ENCODE measurements at regions not wholly inside any gene's neighbourhood (a gene's known extent, or its start where the extent isn't known, plus 50 kb on each side); places are given as distances from the start of the nearest gene placed in this dataset.

DNA sequence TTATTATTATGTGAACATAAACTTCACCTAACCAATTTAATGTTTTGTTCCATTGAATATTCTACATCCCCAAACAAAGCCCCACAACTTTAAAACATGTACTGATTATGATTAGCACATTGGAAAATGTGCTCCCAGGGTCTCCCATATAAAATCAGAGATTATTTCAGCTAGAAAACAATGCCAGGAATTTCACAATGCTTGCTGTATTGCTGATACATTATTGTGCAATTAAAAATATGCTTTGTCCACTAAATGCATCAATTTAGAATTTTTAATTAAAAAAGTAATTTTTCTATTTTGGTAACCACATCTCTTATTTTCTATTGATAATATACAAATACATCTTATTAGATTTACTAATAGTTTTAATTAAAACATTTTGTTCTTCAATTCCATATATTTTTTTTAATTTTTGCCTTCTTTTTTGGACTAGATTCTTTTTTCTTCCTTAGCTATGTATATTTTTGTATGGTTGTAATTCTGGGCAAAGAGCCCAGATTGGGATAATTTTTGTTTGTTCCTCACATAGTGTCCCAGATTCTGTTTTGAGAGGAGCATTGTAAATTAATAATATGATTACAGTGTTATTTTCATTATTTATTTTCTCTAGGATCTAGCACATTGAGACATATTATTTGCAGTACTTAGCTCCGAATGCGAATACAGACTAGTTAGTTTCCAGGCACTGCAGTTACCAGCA, 241.5 kb upstream of the CDH18 start:
- in situ Hi-C loops (cut with HindIII; ENCODE audit: low pct_unique_long_range_greater_than_20kb, low sequenced_read_pairs) (no loop called here), intact Hi-C loops (cut with micrococcal nuclease; ENCODE audit: unreplicated experiment) (no loop called here)
- H3K9me3 ChIP-seq (ENCODE audit: control insufficient read depth, insufficient read depth, low read depth, low read length) = no peaks in the 10 kb centered on the region
- ChIA-PET POLR2A (no interaction called here), CTCF (no interaction called here)
- TF ChIP-seq POLR2AphosphoS5 (IDR thresholded peaks at IDR 0.05; ENCODE audit: low read depth, low read length) (no peak), SIN3A (IDR thresholded peaks at IDR 0.05; ENCODE audit: borderline replicate concordance, insufficient read depth, low read depth, low read length) (no peak), TCF7L2 (IDR thresholded peaks at IDR 0.05; ENCODE audit: low read depth, low read length) (no peak)
- TF ChIP-seq, protein P1, sequence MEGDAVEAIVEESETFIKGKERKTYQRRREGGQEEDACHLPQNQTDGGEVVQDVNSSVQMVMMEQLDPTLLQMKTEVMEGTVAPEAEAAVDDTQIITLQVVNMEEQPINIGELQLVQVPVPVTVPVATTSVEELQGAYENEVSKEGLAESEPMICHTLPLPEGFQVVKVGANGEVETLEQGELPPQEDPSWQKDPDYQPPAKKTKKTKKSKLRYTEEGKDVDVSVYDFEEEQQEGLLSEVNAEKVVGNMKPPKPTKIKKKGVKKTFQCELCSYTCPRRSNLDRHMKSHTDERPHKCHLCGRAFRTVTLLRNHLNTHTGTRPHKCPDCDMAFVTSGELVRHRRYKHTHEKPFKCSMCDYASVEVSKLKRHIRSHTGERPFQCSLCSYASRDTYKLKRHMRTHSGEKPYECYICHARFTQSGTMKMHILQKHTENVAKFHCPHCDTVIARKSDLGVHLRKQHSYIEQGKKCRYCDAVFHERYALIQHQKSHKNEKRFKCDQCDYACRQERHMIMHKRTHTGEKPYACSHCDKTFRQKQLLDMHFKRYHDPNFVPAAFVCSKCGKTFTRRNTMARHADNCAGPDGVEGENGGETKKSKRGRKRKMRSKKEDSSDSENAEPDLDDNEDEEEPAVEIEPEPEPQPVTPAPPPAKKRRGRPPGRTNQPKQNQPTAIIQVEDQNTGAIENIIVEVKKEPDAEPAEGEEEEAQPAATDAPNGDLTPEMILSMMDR (IDR thresholded peaks at IDR 0.05) = no peak
- TF ChIP-seq, protein P2, sequence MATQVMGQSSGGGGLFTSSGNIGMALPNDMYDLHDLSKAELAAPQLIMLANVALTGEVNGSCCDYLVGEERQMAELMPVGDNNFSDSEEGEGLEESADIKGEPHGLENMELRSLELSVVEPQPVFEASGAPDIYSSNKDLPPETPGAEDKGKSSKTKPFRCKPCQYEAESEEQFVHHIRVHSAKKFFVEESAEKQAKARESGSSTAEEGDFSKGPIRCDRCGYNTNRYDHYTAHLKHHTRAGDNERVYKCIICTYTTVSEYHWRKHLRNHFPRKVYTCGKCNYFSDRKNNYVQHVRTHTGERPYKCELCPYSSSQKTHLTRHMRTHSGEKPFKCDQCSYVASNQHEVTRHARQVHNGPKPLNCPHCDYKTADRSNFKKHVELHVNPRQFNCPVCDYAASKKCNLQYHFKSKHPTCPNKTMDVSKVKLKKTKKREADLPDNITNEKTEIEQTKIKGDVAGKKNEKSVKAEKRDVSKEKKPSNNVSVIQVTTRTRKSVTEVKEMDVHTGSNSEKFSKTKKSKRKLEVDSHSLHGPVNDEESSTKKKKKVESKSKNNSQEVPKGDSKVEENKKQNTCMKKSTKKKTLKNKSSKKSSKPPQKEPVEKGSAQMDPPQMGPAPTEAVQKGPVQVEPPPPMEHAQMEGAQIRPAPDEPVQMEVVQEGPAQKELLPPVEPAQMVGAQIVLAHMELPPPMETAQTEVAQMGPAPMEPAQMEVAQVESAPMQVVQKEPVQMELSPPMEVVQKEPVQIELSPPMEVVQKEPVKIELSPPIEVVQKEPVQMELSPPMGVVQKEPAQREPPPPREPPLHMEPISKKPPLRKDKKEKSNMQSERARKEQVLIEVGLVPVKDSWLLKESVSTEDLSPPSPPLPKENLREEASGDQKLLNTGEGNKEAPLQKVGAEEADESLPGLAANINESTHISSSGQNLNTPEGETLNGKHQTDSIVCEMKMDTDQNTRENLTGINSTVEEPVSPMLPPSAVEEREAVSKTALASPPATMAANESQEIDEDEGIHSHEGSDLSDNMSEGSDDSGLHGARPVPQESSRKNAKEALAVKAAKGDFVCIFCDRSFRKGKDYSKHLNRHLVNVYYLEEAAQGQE (IDR thresholded peaks at IDR 0.05; ENCODE audit: insufficient read depth in 1 of 2, low read depth in 2 of 2, low read length in 1 of 2) = no peak
- H3K36me3 ChIP-seq (ENCODE audit: control insufficient read depth, insufficient read depth, low read length) = no peaks in the 10 kb centered on the region
- H3K27ac ChIP-seq (ENCODE audit: low read length) = no peak overlapping the region; the same call in 1 of the 2 replicates
- DNase-seq (ENCODE audit: low read depth, low spot score) = no peak
- H3K27me3 ChIP-seq (ENCODE audit: control insufficient read depth, insufficient read depth, low read length) = no peaks in the 10 kb centered on the region
- no peaks in the 10 kb centered on the region for H3K4me1 ChIP-seq (ENCODE audit: control insufficient read depth, insufficient read depth, low read length)
- BruUV-seq (replicated peaks) = no TSS peak
- ATAC-seq = no peak
- H3K4me3 ChIP-seq (ENCODE audit: low read depth in 2 of 2, low read length in 2 of 2) = no peak overlapping the region

DNA sequence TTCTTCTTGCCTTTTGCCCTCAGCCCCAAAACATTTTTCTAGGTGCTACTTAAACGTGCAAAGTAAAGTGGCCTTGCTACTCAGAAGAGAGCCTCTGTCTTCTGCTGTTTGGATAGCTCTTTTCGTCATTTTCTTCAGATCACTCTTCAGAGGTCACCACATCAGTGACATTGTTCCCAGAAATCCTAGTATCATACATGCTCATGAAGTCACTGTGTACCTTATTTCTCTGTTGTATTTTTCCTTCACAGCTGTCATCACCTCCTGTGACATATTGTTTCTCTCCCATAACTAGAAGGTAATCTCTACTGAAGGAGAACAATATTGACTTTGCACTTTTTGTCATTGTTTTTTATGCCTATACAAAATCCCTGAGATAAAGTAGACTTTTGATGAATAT, 237.0 kb upstream of the CDH18 start:
- Histone ChIP-seq H3K36me3 (ENCODE audit: control insufficient read depth, insufficient read depth, low read length) (no peaks in the 10 kb centered on the region), H3K27me3 (ENCODE audit: control insufficient read depth, insufficient read depth, low read length) (no peaks in the 10 kb centered on the region), H3K9me3 (ENCODE audit: control insufficient read depth, insufficient read depth, low read depth, low read length) (no peaks in the 10 kb centered on the region), H3K4me3 (ENCODE audit: low read depth in 2 of 2, low read length in 2 of 2) (no peak overlapping the region), H3K4me1 (ENCODE audit: control insufficient read depth, insufficient read depth, low read length) (no peaks in the 10 kb centered on the region), H3K27ac (ENCODE audit: low read length) (no peak overlapping the region)
- POLR2A ChIA-PET = no interaction called here
- TF ChIP-seq POLR2AphosphoS5 (IDR thresholded peaks at IDR 0.05; ENCODE audit: low read depth, low read length) (no peak), SIN3A (IDR thresholded peaks at IDR 0.05; ENCODE audit: borderline replicate concordance, insufficient read depth, low read depth, low read length) (no peak), TCF7L2 (IDR thresholded peaks at IDR 0.05; ENCODE audit: low read depth, low read length) (no peak)
- TF ChIP-seq, protein P1 (IDR thresholded peaks at IDR 0.05) = no peak
- TF ChIP-seq, protein P2 (IDR thresholded peaks at IDR 0.05; ENCODE audit: insufficient read depth in 1 of 2, low read depth in 2 of 2, low read length in 1 of 2) = no peak
- intact Hi-C loops (cut with micrococcal nuclease; ENCODE audit: unreplicated experiment) = no loop called here
- ATAC-seq (no peak), DNase-seq (ENCODE audit: low read depth, low spot score) (no peak)
- CTCF ChIA-PET = no interaction called here
- in situ Hi-C loops (cut with HindIII; ENCODE audit: low pct_unique_long_range_greater_than_20kb, low sequenced_read_pairs) = no loop called here
- BruUV-seq (replicated peaks) = no TSS peak
